Endothelial cell of umbilical vein (primary cell): ENCODE measurements at regions not wholly inside any gene's neighbourhood (a gene's known extent, or its start where the extent isn't known, plus 50 kb on each side); places are given as distances from the start of the nearest gene placed in this dataset.
"Not testable (repeated sequence)": the region's sequence is repeated elsewhere in the genome, so short reads cannot be mapped to it uniquely, and the experiment has no call there.

Experiments used
- BruUV-seq: library from RNA; stranded (reverse); fragments of 400-500 nt; replicated peaks from 2 replicates; lab custom pipeline; 2021; lab: Mats Ljungman, UMichigan
- CTCF ChIA-PET: fragments of 300-600, 350-600 bp; sonication (Branson Sonifier 250); formaldehyde crosslinking; loops from one replicate; lab custom pipeline; 2021; ENCODE audit warnings: antibody characterized with exemption, inconsistent platforms; lab: Charles Lee
- POLR2A ChIA-PET: fragments of 300-600, 350-600 bp; sonication (Branson Sonifier 250); formaldehyde crosslinking; loops from one replicate; lab custom pipeline; 2021; ENCODE audit warnings: antibody characterized with exemption, inconsistent platforms; lab: Charles Lee
- DNase-seq: peaks from one replicate; pipeline ENCODE4 v3.0.0-alpha.2; 2011; ENCODE audit warnings: low read depth, low spot score
- FAIRE-seq: peaks from 2 replicates; lab custom pipeline; 2011; peaks lifted over from hg19 to GRCh38; lab: Jason Lieb, UNC
- H2AFZ ChIP-seq: 2 replicates; pipeline ENCODE4 v1.6.0; 2012; ENCODE audit warnings: low read depth, low read length, control low read depth, inconsistent platforms
- H3K27ac ChIP-seq: 2 replicates; pipeline ENCODE4 v1.5.1; 2011; ENCODE audit warnings: low read depth, mild to moderate bottlenecking, control low read depth, low read length, moderate library complexity; ENCODE audit not compliant: insufficient read depth
- H3K27me3 ChIP-seq, 2 experiments: 2 replicates each; pipeline versions ENCODE4 v1.6.0 to v1.6.1; 2011; ENCODE audit warnings: low read length in 2 of 2, mixed read lengths in 1 of 2; ENCODE audit not compliant: control insufficient read depth in 2 of 2, insufficient read depth in 2 of 2
- H3K36me3 ChIP-seq, 2 experiments: 2 replicates in 1 of 2; 3 replicates in 1 of 2; pipeline ENCODE4 v1.5.1; 2011; ENCODE audit warnings: low read length in 2 of 2, mild to moderate bottlenecking in 1 of 2, moderate library complexity in 1 of 2; ENCODE audit not compliant: control insufficient read depth in 2 of 2, insufficient read depth in 2 of 2; ENCODE audit errors: extremely low read depth in 1 of 2
- H3K4me1 ChIP-seq: 3 replicates; pipeline ENCODE4 v1.5.1; 2011; ENCODE audit warnings: mild to moderate bottlenecking, low read length; ENCODE audit not compliant: control insufficient read depth, insufficient read depth; ENCODE audit errors: extremely low read depth
- H3K4me2 ChIP-seq: 2 replicates; pipeline ENCODE4 v1.6.1; 2011; ENCODE audit warnings: low read length, control low read depth, mixed read lengths; ENCODE audit not compliant: insufficient read depth
- H3K4me3 ChIP-seq, 3 experiments: fragments of 200-600 bp in 1 of 3; sonication (generic), shearing (Covaris generic) in 1 of 3; replicated peaks in 1 of 3; 2 replicates each; pipeline ENCODE4 v1.5.1; 2011 to 2016; ENCODE audit warnings: control low read depth in 3 of 3, low read length in 3 of 3, mild to moderate bottlenecking in 2 of 3, inconsistent platforms in 1 of 3, low read depth in 1 of 3, moderate library complexity in 1 of 3; ENCODE audit not compliant: insufficient read depth in 1 of 3
- H3K79me2 ChIP-seq: 2 replicates; pipeline ENCODE4 v1.6.0; 2012; ENCODE audit warnings: low read length, inconsistent platforms; ENCODE audit not compliant: control insufficient read depth, insufficient read depth
- H3K9ac ChIP-seq: replicated peaks from 2 replicates; pipeline ENCODE3; 2011; ENCODE audit warnings: low read length, control low read depth; ENCODE audit not compliant: insufficient read depth; ENCODE audit errors: extremely low read depth
- H3K9me1 ChIP-seq: replicated peaks from 3 replicates; pipeline ENCODE4 v1.6.0; 2011; ENCODE audit warnings: mild to moderate bottlenecking, low read length; ENCODE audit not compliant: control insufficient read depth, insufficient read depth; ENCODE audit errors: extremely low read depth
- H3K9me3 ChIP-seq: replicated peaks from 2 replicates; pipeline ENCODE4 v1.5.1; 2012; ENCODE audit warnings: low read length, inconsistent platforms; ENCODE audit not compliant: control insufficient read depth, insufficient read depth
- H4K20me1 ChIP-seq: replicated peaks from 2 replicates; pipeline ENCODE3; 2011; ENCODE audit warnings: mild to moderate bottlenecking, low read length; ENCODE audit not compliant: control insufficient read depth, insufficient read depth; ENCODE audit errors: extremely low read depth
- CTCF ChIP-seq, 2 donors: IDR thresholded peaks; 1 replicate in 1 of 2; 2 replicates in 1 of 2; pipeline ENCODE4 v1.5.1; 2011; ENCODE audit warnings: low read length in 2 of 2, mild to moderate bottlenecking in 2 of 2, moderate library complexity in 2 of 2, control low read depth in 1 of 2, inconsistent platforms in 1 of 2, low read depth in 1 of 2; ENCODE audit not compliant: insufficient read depth in 1 of 2; ENCODE audit errors: extremely low read depth in 1 of 2
- EZH2 ChIP-seq: IDR thresholded peaks from 2 replicates; pipeline ENCODE4 v1.6.1; 2012; ENCODE audit warnings: borderline replicate concordance, low read depth, mild to moderate bottlenecking, moderate library complexity, low read length, inconsistent platforms; ENCODE audit not compliant: severe bottlenecking
- FOS ChIP-seq: IDR thresholded peaks from 2 replicates; pipeline ENCODE4 v1.6.1; 2011; ENCODE audit warnings: mild to moderate bottlenecking, low read length, moderate library complexity, borderline replicate concordance; ENCODE audit not compliant: insufficient read depth
- GATA2 ChIP-seq: IDR thresholded peaks from 2 replicates; pipeline ENCODE4 v1.7.0; 2011; ENCODE audit warnings: low read depth, mild to moderate bottlenecking, moderate library complexity, mixed read lengths, low read length; ENCODE audit not compliant: insufficient read length, insufficient read depth
- JUN ChIP-seq: IDR thresholded peaks from 2 replicates; pipeline ENCODE4 v1.6.1; 2011; ENCODE audit warnings: borderline replicate concordance, low read depth; ENCODE audit not compliant: insufficient read length, insufficient read depth
- MYC ChIP-seq: IDR thresholded peaks from one replicate; pipeline ENCODE4 v1.6.1; 2011; ENCODE audit warnings: mild to moderate bottlenecking, low read depth, low read length
- POLR2A ChIP-seq: IDR thresholded peaks from 2 replicates; pipeline ENCODE4 v1.6.1; 2012; ENCODE audit warnings: low read depth, mild to moderate bottlenecking, control low read depth, low read length
- POLR2AphosphoS5 ChIP-seq: IDR thresholded peaks from 2 replicates; pipeline ENCODE4 v1.6.1; 2012; ENCODE audit warnings: low read depth, mild to moderate bottlenecking, control low read depth, low read length, moderate library complexity; ENCODE audit not compliant: insufficient read depth
- dilution Hi-C: fragments of 300-500 bp; cut with MboI; formaldehyde crosslinking; loops from one replicate; pipeline ENCODE4 v1.15.0; 2019; ENCODE audit warnings: low sequenced_read_pairs; ENCODE audit not compliant: extremely low pct_ligation_motif_present
- intact Hi-C: fragments of 100-400 bp; cut with micrococcal nuclease; formaldehyde crosslinking; loops from one replicate; pipeline ENCODE4 v1.10.0; 2022
- TF ChIP-seq, protein P1 (sequence below): IDR thresholded peaks from 2 replicates; pipeline ENCODE4 v1.6.1; 2011; ENCODE audit not compliant: insufficient read depth, insufficient read length

DNA sequence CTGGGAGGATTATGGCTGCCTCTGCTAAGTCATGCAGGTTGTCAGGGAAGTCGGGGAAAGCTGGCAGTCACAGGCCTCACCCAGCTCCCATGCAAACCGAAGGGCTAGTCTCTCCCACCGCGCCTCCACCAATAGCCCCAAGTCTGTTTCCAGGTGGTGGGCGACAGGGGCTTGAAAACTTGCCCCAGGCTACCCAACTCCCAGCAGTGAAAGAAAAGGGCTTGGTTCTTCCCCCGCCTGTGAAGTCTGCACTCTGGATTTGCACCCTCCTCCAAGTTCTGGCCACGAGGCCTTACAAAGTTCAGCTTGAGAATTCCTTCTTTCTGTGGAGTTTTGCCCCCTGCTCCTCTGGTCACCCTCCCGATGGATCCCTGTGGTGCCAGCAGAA is 99.9 kb upstream of the CHST15 start:
- TF ChIP-seq, protein P1, sequence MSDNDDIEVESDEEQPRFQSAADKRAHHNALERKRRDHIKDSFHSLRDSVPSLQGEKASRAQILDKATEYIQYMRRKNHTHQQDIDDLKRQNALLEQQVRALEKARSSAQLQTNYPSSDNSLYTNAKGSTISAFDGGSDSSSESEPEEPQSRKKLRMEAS = no peak
- TF ChIP-seq JUN (no peak), MYC (no peak), POLR2A (no peak), CTCF (IDR thresholded peaks at IDR 0.05; ENCODE audit: extremely low read depth in 1 of 2, insufficient read depth in 1 of 2, low read depth in 1 of 2, low read length in 2 of 2) (no peak), POLR2AphosphoS5 (no peak), EZH2 (no peak), FOS (no peak), GATA2 (no peak)
- POLR2A ChIA-PET = no interaction called here
- no peak overlapping the region for H3K9ac ChIP-seq
- no peak overlapping the region for H3K4me3 ChIP-seq
- H3K9me1 ChIP-seq = no peaks in the 10 kb centered on the region
- FAIRE-seq (no peak), DNase-seq (no peak)
- no peak overlapping the region for H3K4me2 ChIP-seq
- H3K79me2 ChIP-seq = no peaks in the 10 kb centered on the region
- H3K27me3 ChIP-seq = no peaks in the 10 kb centered on the region
- CTCF ChIA-PET = interaction anchor here (0.8 kb wide), 1 partner anchor 197 kb away, joined by 3 read pairs; no protein-coding TSS in a partner anchor
- H3K9me3 ChIP-seq = no peaks in the 10 kb centered on the region
- intact Hi-C loops = no loop called here
- no peaks in the 10 kb centered on the region for H4K20me1 ChIP-seq
- dilution Hi-C loops = no loop called here
- BruUV-seq = no TSS peak
- H2AFZ ChIP-seq = no peak overlapping the region
- H3K36me3 ChIP-seq = no peaks in the 10 kb centered on the region
- H3K4me1 ChIP-seq = no peaks in the 10 kb centered on the region
- H3K27ac ChIP-seq = no peak overlapping the region

DNA sequence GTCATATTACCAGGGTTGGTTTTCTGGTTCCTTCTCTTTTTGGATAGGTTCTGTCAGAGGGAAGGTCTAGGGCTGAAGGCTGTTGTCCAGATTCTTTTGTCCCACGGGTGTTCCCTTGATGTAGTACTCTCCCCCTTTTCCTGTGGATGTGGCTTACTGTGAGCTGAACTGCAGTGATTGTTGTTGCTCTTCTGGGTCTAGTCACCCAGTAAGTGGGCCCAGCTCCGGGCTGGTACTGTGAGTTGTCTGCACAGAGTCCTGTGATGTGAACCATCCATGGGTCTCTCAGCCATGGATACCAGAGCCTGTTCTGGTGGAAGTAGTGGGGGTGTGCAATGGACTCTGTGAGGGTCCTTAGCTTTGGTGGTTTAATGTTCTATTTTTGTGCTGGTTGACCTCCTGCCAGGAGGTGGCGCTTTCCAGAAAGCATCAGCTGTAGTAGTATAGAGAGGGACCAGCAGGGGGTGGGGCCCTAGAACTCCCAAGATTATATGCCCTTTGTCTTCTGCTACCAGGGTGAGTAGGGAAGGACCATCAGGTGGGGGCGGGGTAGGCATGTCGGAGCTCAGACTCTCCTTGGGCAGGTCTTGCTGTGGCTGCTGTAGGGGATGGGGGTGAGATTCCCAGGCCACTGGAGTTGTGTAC is 99.4 kb upstream of the CHST15 start:
- POLR2A ChIA-PET, H3K36me3 ChIP-seq, FAIRE-seq, BruUV-seq, H3K4me1 ChIP-seq, H3K9me1 ChIP-seq, DNase-seq, H2AFZ ChIP-seq, H3K27ac ChIP-seq, H4K20me1 ChIP-seq, dilution Hi-C loops, H3K4me3 ChIP-seq, H3K79me2 ChIP-seq, H3K9me3 ChIP-seq, H3K4me2 ChIP-seq, H3K27me3 ChIP-seq, H3K9ac ChIP-seq, intact Hi-C loops: not testable (repeated sequence)
- CTCF ChIA-PET = interaction anchor here (0.8 kb wide), 1 partner anchor 197 kb away, joined by 3 read pairs; no protein-coding TSS in a partner anchor

GRCh38 chr10:124190476-124190875 is 97.1 kb upstream of the CHST15 start:
- dilution Hi-C loops, H3K4me1 ChIP-seq, H3K9me3 ChIP-seq, BruUV-seq, DNase-seq, H3K27ac ChIP-seq, H2AFZ ChIP-seq, H3K4me2 ChIP-seq, H3K36me3 ChIP-seq, H3K9me1 ChIP-seq, H3K4me3 ChIP-seq, CTCF ChIA-PET, POLR2A ChIA-PET, intact Hi-C loops, H3K79me2 ChIP-seq, FAIRE-seq, H3K9ac ChIP-seq, H3K27me3 ChIP-seq, H4K20me1 ChIP-seq: not testable (repeated sequence)
